ENCODE measurements at regions not wholly inside any gene's neighbourhood (a gene's known extent, or its start where the extent isn't known, plus 50 kb on each side); places are given as distances from the start of the nearest gene placed in this dataset.

DNA sequence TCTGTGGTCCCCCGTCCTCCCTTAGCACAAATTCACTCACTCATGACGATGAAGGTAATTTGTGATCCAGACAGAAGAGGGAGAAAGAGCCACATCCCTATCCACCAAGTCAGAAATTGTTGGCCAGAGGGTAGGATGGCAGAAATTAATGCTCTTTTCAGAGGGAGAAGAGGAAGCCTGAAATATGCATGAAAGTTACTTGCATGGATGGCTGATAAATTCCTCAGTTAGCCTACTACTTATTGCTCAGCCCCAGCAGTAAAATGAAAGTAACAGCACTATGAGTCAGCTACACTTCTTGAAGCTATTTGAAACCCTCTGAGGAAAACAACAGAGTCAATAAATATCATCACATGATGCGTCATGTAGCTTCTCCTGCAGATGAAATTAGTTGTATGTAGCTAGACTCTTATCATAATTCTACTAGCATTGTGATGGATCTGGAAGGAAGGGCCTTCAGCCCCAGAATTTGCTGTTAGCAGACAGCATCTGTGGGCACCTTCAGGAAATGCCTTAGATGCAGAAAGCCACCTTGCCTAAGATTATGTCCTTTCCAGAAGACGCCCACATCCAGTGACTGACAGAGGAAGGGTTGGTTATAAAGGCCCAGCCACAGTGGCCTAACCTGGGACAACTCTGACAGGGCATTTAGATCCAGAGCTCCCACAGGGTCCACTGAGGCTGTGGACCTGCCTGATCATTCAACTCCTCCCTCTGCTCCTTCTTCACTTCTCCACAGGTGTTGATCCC lies 81.2 kb upstream of the CCDC112 start:
- TF ChIP-seq PATZ1 (CRISPR knock-in tag; IDR thresholded peaks at IDR 0.05; ENCODE audit: borderline replicate concordance) (no peak), ISL1 (CRISPR knock-in tag; IDR thresholded peaks at IDR 0.05) (no peak), OSR1 (CRISPR knock-in tag; IDR thresholded peaks at IDR 0.05) (no peak), ZFP3 (CRISPR knock-in tag; IDR thresholded peaks at IDR 0.05) (no peak), CSDC2 (CRISPR knock-in tag; IDR thresholded peaks at IDR 0.05) (no peak), GLIS3 (CRISPR knock-in tag; IDR thresholded peaks at IDR 0.05) (no peak), SNAI2 (CRISPR knock-in tag; IDR thresholded peaks at IDR 0.05) (no peak)
- ATAC-seq = peak; percentile 92

DNA sequence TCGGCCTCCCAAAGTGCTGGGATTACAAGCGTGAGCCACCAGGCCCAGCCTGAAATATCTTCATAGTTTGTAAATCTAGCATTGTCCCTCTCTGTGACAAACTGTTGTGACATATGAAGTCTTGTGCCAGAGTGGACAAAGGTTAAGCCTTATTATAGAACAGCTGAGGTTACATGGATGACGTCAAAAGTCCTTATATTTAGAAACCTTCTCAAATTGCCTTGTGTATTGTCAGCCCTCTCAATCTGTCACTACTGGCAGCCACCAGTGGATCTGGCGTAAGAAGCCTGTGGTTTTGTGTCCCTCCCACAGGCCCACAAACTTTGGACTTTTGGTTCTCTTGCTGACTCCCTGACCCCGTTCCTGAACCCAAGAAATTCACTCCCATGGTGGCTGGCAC lies 79.4 kb upstream of the CCDC112 start:
- TF ChIP-seq ZFP30 (CRISPR knock-in tag; IDR thresholded peaks at IDR 0.05) (no peak), ZNF70 (CRISPR knock-in tag; IDR thresholded peaks at IDR 0.05) (no peak), GLIS3 (CRISPR knock-in tag; IDR thresholded peaks at IDR 0.05) (no peak), ZC3H10 (CRISPR knock-in tag; IDR thresholded peaks at IDR 0.05) (no peak), ZNF8 (CRISPR knock-in tag; IDR thresholded peaks at IDR 0.05) (no peak), TCF4 (CRISPR knock-in tag; IDR thresholded peaks at IDR 0.05; ENCODE audit: borderline replicate concordance) (no peak), RARB (CRISPR knock-in tag; IDR thresholded peaks at IDR 0.05) (no peak), ISL1 (CRISPR knock-in tag; IDR thresholded peaks at IDR 0.05) (no peak), ARNTL (CRISPR knock-in tag; IDR thresholded peaks at IDR 0.05; ENCODE audit: borderline replicate concordance, low read depth) (no peak), ZFP3 (CRISPR knock-in tag; IDR thresholded peaks at IDR 0.05) (no peak), CSDC2 (CRISPR knock-in tag; IDR thresholded peaks at IDR 0.05) (no peak), BACH2 (CRISPR knock-in tag; IDR thresholded peaks at IDR 0.05; ENCODE audit: borderline replicate concordance) (no peak), SNAI2 (CRISPR knock-in tag; IDR thresholded peaks at IDR 0.05) (no peak), TOX (CRISPR knock-in tag; IDR thresholded peaks at IDR 0.05; ENCODE audit: borderline replicate concordance) (no peak), PATZ1 (CRISPR knock-in tag; IDR thresholded peaks at IDR 0.05; ENCODE audit: borderline replicate concordance) (no peak), OSR1 (CRISPR knock-in tag; IDR thresholded peaks at IDR 0.05) (no peak)
- TF ChIP-seq, protein P1, sequence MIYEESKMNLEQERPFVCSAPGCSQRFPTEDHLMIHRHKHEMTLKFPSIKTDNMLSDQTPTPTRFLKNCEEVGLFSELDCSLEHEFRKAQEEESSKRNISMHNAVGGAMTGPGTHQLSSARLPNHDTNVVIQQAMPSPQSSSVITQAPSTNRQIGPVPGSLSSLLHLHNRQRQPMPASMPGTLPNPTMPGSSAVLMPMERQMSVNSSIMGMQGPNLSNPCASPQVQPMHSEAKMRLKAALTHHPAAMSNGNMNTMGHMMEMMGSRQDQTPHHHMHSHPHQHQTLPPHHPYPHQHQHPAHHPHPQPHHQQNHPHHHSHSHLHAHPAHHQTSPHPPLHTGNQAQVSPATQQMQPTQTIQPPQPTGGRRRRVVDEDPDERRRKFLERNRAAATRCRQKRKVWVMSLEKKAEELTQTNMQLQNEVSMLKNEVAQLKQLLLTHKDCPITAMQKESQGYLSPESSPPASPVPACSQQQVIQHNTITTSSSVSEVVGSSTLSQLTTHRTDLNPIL (CRISPR knock-in tag; IDR thresholded peaks at IDR 0.05; ENCODE audit: low read depth) = no peak
- TF ChIP-seq, protein P2, sequence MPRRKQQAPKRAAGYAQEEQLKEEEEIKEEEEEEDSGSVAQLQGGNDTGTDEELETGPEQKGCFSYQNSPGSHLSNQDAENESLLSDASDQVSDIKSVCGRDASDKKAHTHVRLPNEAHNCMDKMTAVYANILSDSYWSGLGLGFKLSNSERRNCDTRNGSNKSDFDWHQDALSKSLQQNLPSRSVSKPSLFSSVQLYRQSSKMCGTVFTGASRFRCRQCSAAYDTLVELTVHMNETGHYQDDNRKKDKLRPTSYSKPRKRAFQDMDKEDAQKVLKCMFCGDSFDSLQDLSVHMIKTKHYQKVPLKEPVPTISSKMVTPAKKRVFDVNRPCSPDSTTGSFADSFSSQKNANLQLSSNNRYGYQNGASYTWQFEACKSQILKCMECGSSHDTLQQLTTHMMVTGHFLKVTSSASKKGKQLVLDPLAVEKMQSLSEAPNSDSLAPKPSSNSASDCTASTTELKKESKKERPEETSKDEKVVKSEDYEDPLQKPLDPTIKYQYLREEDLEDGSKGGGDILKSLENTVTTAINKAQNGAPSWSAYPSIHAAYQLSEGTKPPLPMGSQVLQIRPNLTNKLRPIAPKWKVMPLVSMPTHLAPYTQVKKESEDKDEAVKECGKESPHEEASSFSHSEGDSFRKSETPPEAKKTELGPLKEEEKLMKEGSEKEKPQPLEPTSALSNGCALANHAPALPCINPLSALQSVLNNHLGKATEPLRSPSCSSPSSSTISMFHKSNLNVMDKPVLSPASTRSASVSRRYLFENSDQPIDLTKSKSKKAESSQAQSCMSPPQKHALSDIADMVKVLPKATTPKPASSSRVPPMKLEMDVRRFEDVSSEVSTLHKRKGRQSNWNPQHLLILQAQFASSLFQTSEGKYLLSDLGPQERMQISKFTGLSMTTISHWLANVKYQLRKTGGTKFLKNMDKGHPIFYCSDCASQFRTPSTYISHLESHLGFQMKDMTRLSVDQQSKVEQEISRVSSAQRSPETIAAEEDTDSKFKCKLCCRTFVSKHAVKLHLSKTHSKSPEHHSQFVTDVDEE (CRISPR knock-in tag; IDR thresholded peaks at IDR 0.05) = no peak
- no peak for ATAC-seq

DNA sequence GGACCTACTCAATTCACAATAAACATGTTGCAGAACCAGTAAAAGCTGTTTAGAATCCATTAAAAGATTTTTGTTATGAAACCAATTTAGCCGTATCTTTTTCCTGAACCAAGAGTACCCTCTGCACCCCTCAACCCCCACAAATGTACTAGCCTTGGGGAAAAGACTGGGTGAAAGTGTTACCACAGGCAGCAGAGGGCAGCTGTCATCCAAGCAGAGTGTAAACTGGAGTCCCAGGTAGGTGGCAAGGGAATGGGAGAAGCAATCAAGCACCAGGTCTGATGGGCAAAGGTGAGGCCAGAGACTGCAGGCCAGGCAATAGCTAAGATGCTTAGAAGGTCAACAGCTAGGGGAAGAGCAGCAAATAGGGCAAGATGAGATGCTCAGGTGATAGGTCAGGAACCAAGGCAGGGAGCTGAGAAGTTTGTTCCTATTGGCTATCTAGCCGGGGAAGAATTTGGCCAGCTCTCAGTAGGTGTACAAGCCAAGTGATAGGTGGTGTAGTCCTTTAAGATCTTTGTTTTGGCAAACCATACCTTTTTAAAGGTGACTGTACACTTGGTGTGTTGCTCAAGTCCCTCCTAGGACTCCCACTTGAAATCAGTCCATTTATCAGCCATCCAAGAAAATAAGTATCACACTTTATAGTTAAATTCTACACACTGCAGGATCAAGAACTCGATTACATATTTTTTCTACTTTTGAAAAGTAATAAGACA lies 77.8 kb upstream of the CCDC112 start:
- no peak for ATAC-seq
- TF ChIP-seq RARB (CRISPR knock-in tag; IDR thresholded peaks at IDR 0.05) = no peak
- TF ChIP-seq BACH2 (CRISPR knock-in tag; IDR thresholded peaks at IDR 0.05; ENCODE audit: borderline replicate concordance) = no peak
- TF ChIP-seq ZNF565 (CRISPR knock-in tag; conservative IDR thresholded peaks at IDR 0.05; ENCODE audit: low read depth) = no peak
- no peak for TF ChIP-seq TCF4 (CRISPR knock-in tag; IDR thresholded peaks at IDR 0.05; ENCODE audit: borderline replicate concordance)
- no peak for TF ChIP-seq PATZ1 (CRISPR knock-in tag; IDR thresholded peaks at IDR 0.05; ENCODE audit: borderline replicate concordance)
- no peak for TF ChIP-seq ZFP3 (CRISPR knock-in tag; IDR thresholded peaks at IDR 0.05)
- no peak for TF ChIP-seq TOX (CRISPR knock-in tag; IDR thresholded peaks at IDR 0.05; ENCODE audit: borderline replicate concordance)
- no peak for TF ChIP-seq ISL1 (CRISPR knock-in tag; IDR thresholded peaks at IDR 0.05)
- TF ChIP-seq PPARA (CRISPR knock-in tag; IDR thresholded peaks at IDR 0.05; ENCODE audit: borderline replicate concordance) = no peak
- TF ChIP-seq, protein P2 (CRISPR knock-in tag; IDR thresholded peaks at IDR 0.05) = no peak
- TF ChIP-seq ARNTL (CRISPR knock-in tag; IDR thresholded peaks at IDR 0.05; ENCODE audit: borderline replicate concordance, low read depth) = no peak
- TF ChIP-seq SNAI2 (CRISPR knock-in tag; IDR thresholded peaks at IDR 0.05) = no peak
- TF ChIP-seq OSR1 (CRISPR knock-in tag; IDR thresholded peaks at IDR 0.05) = no peak
